ENCODE measurements at regions not wholly inside any gene's neighbourhood (a gene's known extent, or its start where the extent isn't known, plus 50 kb on each side); places are given as distances from the start of the nearest gene placed in this dataset.

DNA sequence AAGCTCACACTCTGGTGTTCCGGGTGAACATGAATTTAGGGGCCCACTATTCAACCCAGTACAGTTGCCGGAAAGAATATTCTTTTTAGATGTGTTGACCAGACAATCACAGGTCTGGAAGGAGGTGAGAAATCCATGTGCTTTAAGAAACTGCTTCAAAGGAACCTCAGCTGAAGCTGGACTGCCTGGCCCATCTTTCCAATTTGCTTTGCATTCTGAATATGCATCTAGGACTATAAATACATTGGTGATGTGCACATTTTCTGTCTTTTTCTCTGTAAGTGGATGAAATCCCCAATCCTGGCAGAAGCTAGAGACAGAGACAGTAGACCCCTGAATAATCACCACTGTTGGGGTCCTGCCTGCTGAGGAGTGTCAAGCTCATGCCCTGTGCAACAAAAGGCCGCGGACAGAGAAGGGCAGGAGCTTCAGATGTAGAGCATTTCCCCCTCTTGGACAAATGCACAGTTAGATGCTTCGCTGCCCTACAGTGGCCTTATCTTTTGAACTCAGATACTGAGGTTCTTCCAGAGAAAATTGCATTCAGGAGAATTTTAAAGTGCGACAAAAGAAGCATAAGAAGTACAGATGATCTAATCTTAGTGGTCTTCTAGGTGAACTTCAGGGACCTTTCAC, 368.3 kb downstream of the SFMBT2 start:
- Histone ChIP-seq H3K4me1 (replicated peaks in 1 of 2; ENCODE audit: control insufficient read depth in 2 of 2, insufficient read depth in 2 of 2, low read length in 2 of 2) (peaks cover 13% of the 10 kb centered on the region in 2 experiments; a peak in 4 of 5 replicates), H3K9ac (ENCODE audit: insufficient read depth in 1 of 2, low read depth in 2 of 2, low read length in 2 of 2) (no peak overlapping the region; a peak in 1 of 4 replicates), H3K9me1 (ENCODE audit: control insufficient read depth, insufficient read depth, low read length) (no peaks in the 10 kb centered on the region), H3K9me3 (replicated peaks; ENCODE audit: control insufficient read depth, insufficient read depth, low read depth, low read length) (peaks cover 2% of the 10 kb centered on the region; the same call in 1 of the 2 replicates), H3K4me3 (no peak overlapping the region), H3K4me2 (ENCODE audit: insufficient read depth, low read length) (no peak overlapping the region), H3K36me3 (ENCODE audit: control insufficient read depth, insufficient read depth, low read length) (no peaks in the 10 kb centered on the region), H3K27me3 (ENCODE audit: control insufficient read depth in 2 of 2, insufficient read depth in 2 of 2, low read length in 2 of 2) (no peaks in the 10 kb centered on the region; a peak in 1 of 5 replicates), H3K27ac (ENCODE audit: extremely low read depth, low read depth, low read length) (no peak overlapping the region), H4K20me1 (replicated peaks; ENCODE audit: control insufficient read depth, insufficient read depth, low read length) (no peaks in the 10 kb centered on the region), H3K79me2 (ENCODE audit: control insufficient read depth, insufficient read depth, low read length) (no peaks in the 10 kb centered on the region), H2AFZ (ENCODE audit: low read depth, low read length) (peak overlapping the region; percentile 46; the same call in 1 of the 2 replicates)
- peak in 2 of 4 experiments; percentile 23 to 33 for DNase-seq (ENCODE audit: extremely low read depth in 1 of 4, low spot score in 3 of 4)
- ATAC-seq = peak; percentile 54; the same call in 2 of the 3 replicates
- ChIA-PET POLR2A (interaction anchor here (0.5 to 1.2 kb wide), 2 partner anchors 15 to 46 kb away, joined by 3 read pairs; no protein-coding TSS in a partner anchor), CTCF (ENCODE audit: low intra/inter-chr PET ratio) (no interaction called here)
- 49% methylated on average over 6 of the region's 6 CpGs for WGBS (ENCODE audit: insufficient coverage, low coverage, missing lambda C conversion rate)
- intact Hi-C loops (cut with micrococcal nuclease) (no loop called here), in situ Hi-C loops (cut with MboI) (no loop called here)
- no peak for TF ChIP-seq PRPF4 (IDR thresholded peaks at IDR 0.05; ENCODE audit: insufficient read depth, low read depth, low read length, poor library complexity, severe bottlenecking)
- no peak for TF ChIP-seq NRF1 (conservative IDR thresholded peaks at IDR 0.05 in 1 of 2, IDR thresholded peaks at IDR 0.05 in 1 of 2)
- no peak for TF ChIP-seq ZNF778 (CRISPR knock-in tag; IDR thresholded peaks at IDR 0.05)
- no peak for TF ChIP-seq HES1 (IDR thresholded peaks at IDR 0.05; ENCODE audit: low read depth)
- no peak for TF ChIP-seq SRSF1 (IDR thresholded peaks at IDR 0.05; ENCODE audit: low read depth, low read length)
- TF ChIP-seq ZBED1 (IDR thresholded peaks at IDR 0.05) = no peak
- no peak for TF ChIP-seq FOXP1 (CRISPR knock-in tag; IDR thresholded peaks at IDR 0.05)
- no peak for TF ChIP-seq SRSF7 (optimal IDR thresholded peaks at IDR 0.05; ENCODE audit: low read depth, low read length)
- no peak for TF ChIP-seq BRD9 (IDR thresholded peaks at IDR 0.05; ENCODE audit: low read depth, partially characterized antibody)
- TF ChIP-seq DDX20 (tag; IDR thresholded peaks at IDR 0.05; ENCODE audit: low read depth) = no peak
- no peak for TF ChIP-seq ZEB2 (IDR thresholded peaks at IDR 0.05)
- no peak for TF ChIP-seq TAF1 (IDR thresholded peaks at IDR 0.05; ENCODE audit: control insufficient read depth, extremely low read depth, insufficient read depth, low read length, severe bottlenecking)
- TF ChIP-seq GABPB2 (CRISPR knock-in tag; conservative IDR thresholded peaks at IDR 0.05) = no peak
- TF ChIP-seq NFATC3 (IDR thresholded peaks at IDR 0.05) = no peak
- no peak for TF ChIP-seq TCF7L2 (IDR thresholded peaks at IDR 0.05; ENCODE audit: low read depth, low read length)
- TF ChIP-seq ZFX (CRISPR knock-in tag; IDR thresholded peaks at IDR 0.05) = no peak
- no peak for TF ChIP-seq ILK (tag; IDR thresholded peaks at IDR 0.05; ENCODE audit: borderline replicate concordance, low read depth)
- no peak for TF ChIP-seq FOXJ2 (tag; IDR thresholded peaks at IDR 0.05)
- no TSS peak for BruUV-seq (replicated peaks)
- peak; percentile 55 for FAIRE-seq
